Head of caudate nucleus (tissue), 42 donors: ENCODE measurements at regions not wholly inside any gene's neighbourhood (a gene's known extent, or its start where the extent isn't known, plus 50 kb on each side); places are given as distances from the start of the nearest gene placed in this dataset.
"Not testable (repeated sequence)": the region's sequence is repeated elsewhere in the genome, so short reads cannot be mapped to it uniquely, and the experiment has no call there.

Experiments used
- DNase-seq, 42 donors: peaks; one replicate each; pipeline versions ENCODE4 v3.0.0 to v3.0.0-alpha.2; 2020 to 2021; ENCODE audit warnings: mixed read lengths in 7 of 42
- intact Hi-C: fragments of 100-400 bp; cut with DNase I; formaldehyde crosslinking; loops from one replicate; pipeline ENCODE4 v1.15.0; 2022

- no peak for DNase-seq
- intact Hi-C loops, result no loop called here
Measured at GRCh38 chr9:16281707-16282106, 588.8 kb downstream of the BNC2 start.

GRCh38 chr9:16282216-16282615, 588.3 kb downstream of the BNC2 start:
- no peak for DNase-seq
- intact Hi-C loops, result no loop called here

GRCh38 chr9:16282718-16283117, 587.8 kb downstream of the BNC2 start:
- intact Hi-C loops, result no loop called here
- DNase-seq, result no peak

GRCh38 chr9:16286160-16286559, 584.3 kb downstream of the BNC2 start:
- no peak for DNase-seq
- intact Hi-C loops, result no loop called here

- no peak for DNase-seq
- intact Hi-C loops, result no loop called here
Measured at GRCh38 chr9:16289639-16290038, 580.8 kb downstream of the BNC2 start.

GRCh38 chr9:16290169-16290568, 580.3 kb downstream of the BNC2 start:
- intact Hi-C loops, result no loop called here
- DNase-seq, result no peak

GRCh38 chr9:16291921-16292320, 578.5 kb downstream of the BNC2 start:
- no peak for DNase-seq
- intact Hi-C loops, result no loop called here

- DNase-seq, result no peak
Measured at GRCh38 chr9:16293610-16294009, 576.9 kb downstream of the BNC2 start.

GRCh38 chr9:16294133-16294770, 576.2 kb downstream of the BNC2 start:
- DNase-seq, result peak in 2 of 42 donors; percentile 26 to 27

More at GRCh38 chr9:16293610-16294009, 576.9 kb downstream of the BNC2 start:
- intact Hi-C loops, result no loop called here

GRCh38 chr9:16294940-16295339, 575.5 kb downstream of the BNC2 start:
- intact Hi-C loops, DNase-seq: not testable (repeated sequence)

More at GRCh38 chr9:16294133-16294770, 576.2 kb downstream of the BNC2 start:
- intact Hi-C loops, result no loop called here

- intact Hi-C loops, DNase-seq: not testable (repeated sequence)
Measured at GRCh38 chr9:16299368-16299767, 571.1 kb downstream of the BNC2 start.

GRCh38 chr9:16303506-16303905, 567.0 kb downstream of the BNC2 start:
- intact Hi-C loops, result no loop called here
- DNase-seq, result no peak

GRCh38 chr9:16304301-16304700, 566.2 kb downstream of the BNC2 start:
- intact Hi-C loops, result no loop called here
- DNase-seq, result no peak

- no peak for DNase-seq
- intact Hi-C loops, result no loop called here
Measured at GRCh38 chr9:16306586-16306985, 563.9 kb downstream of the BNC2 start.

GRCh38 chr9:16307626-16308195, 562.8 kb downstream of the BNC2 start:
- no peak for DNase-seq
- intact Hi-C loops, result no loop called here

- peak in 1 of 42 donors; percentile 3 for DNase-seq
- intact Hi-C loops, result no loop called here
Measured at GRCh38 chr9:16308645-16309044, 561.8 kb downstream of the BNC2 start.

- peak in 1 of 42 donors; percentile 7 for DNase-seq
- intact Hi-C loops, result no loop called here
Measured at GRCh38 chr9:16309082-16309468, 561.4 kb downstream of the BNC2 start.

GRCh38 chr9:16309469-16310271, 560.8 kb downstream of the BNC2 start:
- intact Hi-C loops, result no loop called here
- DNase-seq, result peak in 4 of 42 donors; percentile 11 to 47 (median 16)

GRCh38 chr9:16310278-16311110, 560.0 kb downstream of the BNC2 start:
- intact Hi-C loops, result no loop called here
- DNase-seq, result no peak
